B cell (primary cell): ENCODE measurements at regions not wholly inside any gene's neighbourhood (a gene's known extent, or its start where the extent isn't known, plus 50 kb on each side); places are given as distances from the start of the nearest gene placed in this dataset.

ENCODE experiments used
- ATAC-seq: fragments of 200-7000 bp; cut with Tn5 transposase; one replicate; pipeline ENCODE4 v1.10.0; 2021; ENCODE audit warnings: low read depth, mild to moderate bottlenecking, moderate number of reproducible peaks, moderate library complexity
- CTCF ChIA-PET: fragments of 350-600 bp; sonication (Branson Sonifier 250); formaldehyde crosslinking; loops from one replicate; lab custom pipeline; 2021; ENCODE audit warnings: antibody characterized with exemption, inconsistent platforms; lab: Charles Lee
- POLR2A ChIA-PET: fragments of 350-600 bp; sonication (Branson Sonifier 250); formaldehyde crosslinking; loops from one replicate; lab custom pipeline; 2021; ENCODE audit warnings: antibody characterized with exemption; lab: Charles Lee
- DNase-seq: peaks from one replicate; pipeline ENCODE4 v3.0.0; 2013
- H2AFZ ChIP-seq: 2 replicates; pipeline ENCODE4 v1.6.1; 2012; ENCODE audit warnings: mild to moderate bottlenecking, low read depth, low read length; ENCODE audit not compliant: insufficient read depth, poor library complexity, severe bottlenecking
- H3K27ac ChIP-seq, 2 donors: 1 replicate in 1 of 2; 2 replicates in 1 of 2; pipeline ENCODE4 v1.5.1; 2012 to 2013; ENCODE audit warnings: low read length in 2 of 2, mild to moderate bottlenecking in 2 of 2, moderate library complexity in 1 of 2
- H3K27me3 ChIP-seq, 4 experiments: fragments of 200-600 bp in 1 of 4; sonication (generic) in 1 of 4; replicated peaks in 1 of 4; 1 replicate in 2 of 4; 2 replicates in 2 of 4; pipeline versions ENCODE4 v1.6.1 to v1.7.0; 2013 to 2016; ENCODE audit warnings: low read length in 3 of 4, mild to moderate bottlenecking in 2 of 4, mixed read lengths in 1 of 4, moderate library complexity in 1 of 4; ENCODE audit not compliant: insufficient read depth in 4 of 4, control insufficient read depth in 3 of 4; ENCODE audit errors: control extremely low read depth in 1 of 4
- H3K36me3 ChIP-seq, 2 experiments: replicated peaks in 1 of 2; 1 replicate in 1 of 2; 2 replicates in 1 of 2; pipeline versions ENCODE4 v1.6.1 to v1.7.1; 2013; ENCODE audit warnings: low read length in 1 of 2; ENCODE audit not compliant: insufficient read depth in 2 of 2, control insufficient read depth in 1 of 2; ENCODE audit errors: control extremely low read depth in 1 of 2, extremely low read depth in 1 of 2
- H3K4me1 ChIP-seq, 2 donors: fragments of 200-600 bp in 1 of 2; sonication (generic) in 1 of 2; 1 replicate in 1 of 2; 2 replicates in 1 of 2; pipeline versions ENCODE4 v1.5.1 to v1.6.1; 2013 to 2017; ENCODE audit warnings: low read length in 2 of 2; ENCODE audit not compliant: control insufficient read depth in 2 of 2, insufficient read depth in 2 of 2
- H3K4me2 ChIP-seq: replicated peaks from 2 replicates; pipeline ENCODE3; 2012; ENCODE audit warnings: mild to moderate bottlenecking, low read depth, low read length; ENCODE audit not compliant: poor library complexity, severe bottlenecking
- H3K4me3 ChIP-seq, 5 experiments: fragments of 200-600 bp in 1 of 5; sonication (generic) in 1 of 5; 1 replicate in 3 of 5; 2 replicates in 2 of 5; pipeline versions ENCODE4 v1.5.1 to v1.7.0; 2011 to 2016; ENCODE audit warnings: low read length in 4 of 5, mild to moderate bottlenecking in 4 of 5, low read depth in 2 of 5, control low read depth in 1 of 5, moderate library complexity in 1 of 5; ENCODE audit not compliant: insufficient read depth in 1 of 5; ENCODE audit errors: control extremely low read depth in 1 of 5, extremely low read depth in 1 of 5
- H3K79me2 ChIP-seq: fragments of 200-600 bp; sonication (generic); one replicate; pipeline ENCODE4 v1.6.0; 2016; ENCODE audit warnings: low read length; ENCODE audit not compliant: control insufficient read depth, insufficient read depth
- H3K9ac ChIP-seq: fragments of 200-600 bp; sonication (generic); 2 replicates; pipeline ENCODE4 v1.6.1; 2017; ENCODE audit warnings: mild to moderate bottlenecking, low read length, moderate library complexity
- H3K9me3 ChIP-seq, 3 donors: one replicate each; pipeline versions ENCODE4 v1.6.1 to v1.7.1; 2013; ENCODE audit warnings: low read length in 2 of 3; ENCODE audit not compliant: control insufficient read depth in 2 of 3, insufficient read depth in 1 of 3; ENCODE audit errors: control extremely low read depth in 1 of 3
- H4K20me1 ChIP-seq: 2 replicates; pipeline ENCODE4 v1.6.0; 2012; ENCODE audit warnings: mild to moderate bottlenecking, low read length; ENCODE audit not compliant: insufficient read depth, control insufficient read depth, poor library complexity, severe bottlenecking
- H3K27ac Mint-ChIP-seq: one replicate; pipeline ENCODE4 v1.8.0; 2021; ENCODE audit warnings: mixed read lengths
- H3K27me3 Mint-ChIP-seq: one replicate; pipeline ENCODE4 v1.8.0; 2021; ENCODE audit warnings: mixed read lengths
- H3K4me1 Mint-ChIP-seq: one replicate; pipeline ENCODE4 v1.8.0; 2021; ENCODE audit warnings: mixed read lengths
- H3K4me3 Mint-ChIP-seq: one replicate; pipeline ENCODE4 v1.8.0; 2021; ENCODE audit warnings: mixed read lengths
- H3K9me3 Mint-ChIP-seq: one replicate; pipeline ENCODE4 v1.8.0; 2022; ENCODE audit warnings: mixed read lengths; ENCODE audit not compliant: insufficient read depth
- EZH2 ChIP-seq: IDR thresholded peaks from 2 replicates; pipeline ENCODE4 v1.6.1; 2012; ENCODE audit warnings: borderline replicate concordance, low read depth, mild to moderate bottlenecking, moderate library complexity, low read length; ENCODE audit not compliant: insufficient read depth, poor library complexity, severe bottlenecking
- WGBS: methylation state at CpG from one replicate; pipeline ENCODE4 v1.1.5; 2013; ENCODE audit warnings: missing lambda C conversion rate; ENCODE audit not compliant: insufficient coverage; 5-methylcytosine and 5-hydroxymethylcytosine counted together
- intact Hi-C: fragments of 100-400 bp; cut with micrococcal nuclease; formaldehyde crosslinking; loops from one replicate; pipeline ENCODE4 v1.10.0; 2022
- TF ChIP-seq, protein P1 (sequence below): fragments of 200-600 bp; IDR thresholded peaks from one replicate; pipeline ENCODE4 v1.8.0; 2022; ENCODE audit warnings: antibody characterized with exemption, mild to moderate bottlenecking

DNA sequence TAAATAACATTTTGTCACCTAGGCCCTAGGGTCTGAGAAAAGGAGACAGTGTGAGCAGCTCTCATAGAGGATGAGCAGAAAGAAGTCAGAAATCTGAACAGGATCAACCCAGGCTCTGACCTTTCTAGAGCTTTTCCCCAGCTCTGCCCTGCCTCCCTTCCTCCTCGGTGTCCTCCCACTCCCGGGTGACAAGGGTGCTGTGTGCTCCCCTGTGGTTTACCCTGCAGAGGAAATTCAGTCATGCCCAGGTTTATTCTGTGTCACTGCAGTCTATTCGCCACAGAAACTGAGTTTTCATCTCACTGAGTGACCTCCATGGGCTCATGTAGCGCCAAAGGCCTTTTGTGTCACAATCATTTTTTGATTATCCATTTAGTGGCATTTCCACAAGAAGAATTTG, 76.6 kb downstream of the IL12A start:
- Histone ChIP-seq H3K36me3 (no peaks in the 10 kb centered on the region), H3K4me3 (no peak overlapping the region), H3K27ac (no peak overlapping the region), H4K20me1 (no peaks in the 10 kb centered on the region), H3K27me3 (no peaks in the 10 kb centered on the region), H3K9ac (no peak overlapping the region), H3K4me2 (no peak overlapping the region), H3K9me3 (peaks cover 0 to 6% (median 0%) of the 10 kb centered on the region in 3 donors), H2AFZ (no peak overlapping the region), H3K4me1 (no peaks in the 10 kb centered on the region), H3K79me2 (no peaks in the 10 kb centered on the region)
- CTCF ChIA-PET, result no interaction called here
- intact Hi-C loops, result no loop called here
- H3K4me3 Mint-ChIP-seq, result no peak overlapping the region
- no peaks in the 10 kb centered on the region for H3K9me3 Mint-ChIP-seq
- DNase-seq (no peak), ATAC-seq (no peak)
- H3K4me1 Mint-ChIP-seq, result no peaks in the 10 kb centered on the region
- H3K27me3 Mint-ChIP-seq, result no peaks in the 10 kb centered on the region
- no peak for TF ChIP-seq EZH2
- TF ChIP-seq, protein P1, sequence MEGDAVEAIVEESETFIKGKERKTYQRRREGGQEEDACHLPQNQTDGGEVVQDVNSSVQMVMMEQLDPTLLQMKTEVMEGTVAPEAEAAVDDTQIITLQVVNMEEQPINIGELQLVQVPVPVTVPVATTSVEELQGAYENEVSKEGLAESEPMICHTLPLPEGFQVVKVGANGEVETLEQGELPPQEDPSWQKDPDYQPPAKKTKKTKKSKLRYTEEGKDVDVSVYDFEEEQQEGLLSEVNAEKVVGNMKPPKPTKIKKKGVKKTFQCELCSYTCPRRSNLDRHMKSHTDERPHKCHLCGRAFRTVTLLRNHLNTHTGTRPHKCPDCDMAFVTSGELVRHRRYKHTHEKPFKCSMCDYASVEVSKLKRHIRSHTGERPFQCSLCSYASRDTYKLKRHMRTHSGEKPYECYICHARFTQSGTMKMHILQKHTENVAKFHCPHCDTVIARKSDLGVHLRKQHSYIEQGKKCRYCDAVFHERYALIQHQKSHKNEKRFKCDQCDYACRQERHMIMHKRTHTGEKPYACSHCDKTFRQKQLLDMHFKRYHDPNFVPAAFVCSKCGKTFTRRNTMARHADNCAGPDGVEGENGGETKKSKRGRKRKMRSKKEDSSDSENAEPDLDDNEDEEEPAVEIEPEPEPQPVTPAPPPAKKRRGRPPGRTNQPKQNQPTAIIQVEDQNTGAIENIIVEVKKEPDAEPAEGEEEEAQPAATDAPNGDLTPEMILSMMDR, result no peak
- WGBS, result 23% methylated on average over 3 of the region's 4 CpGs
- no peak overlapping the region for H3K27ac Mint-ChIP-seq
- POLR2A ChIA-PET, result no interaction called here

DNA sequence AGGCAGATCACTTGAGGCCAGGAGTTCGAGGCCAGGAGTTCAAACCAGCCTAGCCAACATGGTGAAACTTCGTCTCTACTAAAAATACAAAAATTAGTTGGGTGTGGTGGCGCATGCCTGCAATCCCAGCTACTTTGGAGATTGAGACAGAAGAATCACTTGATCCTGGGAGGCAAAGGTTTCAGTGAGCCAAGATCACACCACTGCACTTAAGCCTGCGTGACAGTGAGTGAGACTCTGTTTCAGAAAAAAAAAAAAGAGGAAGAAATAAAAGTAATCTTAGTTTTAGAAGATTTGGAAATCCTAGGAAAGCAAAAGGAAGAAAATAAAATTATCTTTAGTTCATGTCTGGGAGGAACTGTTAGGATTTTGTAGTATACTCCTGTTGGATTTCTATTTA, 77.2 kb downstream of the IL12A start:
- ATAC-seq (no peak), DNase-seq (no peak)
- Histone ChIP-seq H3K4me2 (no peak overlapping the region), H3K9me3 (peaks cover 0 to under 1% (median 0%) of the 10 kb centered on the region in 3 donors), H3K4me3 (no peak overlapping the region), H4K20me1 (no peaks in the 10 kb centered on the region), H3K79me2 (no peaks in the 10 kb centered on the region), H2AFZ (no peak overlapping the region), H3K27me3 (no peaks in the 10 kb centered on the region), H3K36me3 (no peaks in the 10 kb centered on the region), H3K27ac (no peak overlapping the region), H3K9ac (no peak overlapping the region), H3K4me1 (no peaks in the 10 kb centered on the region)
- POLR2A ChIA-PET, result no interaction called here
- WGBS, result 100% methylated on average over 1 of the region's 4 CpGs
- no peaks in the 10 kb centered on the region for H3K9me3 Mint-ChIP-seq
- no peaks in the 10 kb centered on the region for H3K4me1 Mint-ChIP-seq
- CTCF ChIA-PET, result no interaction called here
- no peak overlapping the region for H3K4me3 Mint-ChIP-seq
- intact Hi-C loops, result no loop called here
- no peaks in the 10 kb centered on the region for H3K27me3 Mint-ChIP-seq
- no peak for TF ChIP-seq EZH2
- TF ChIP-seq, protein P1, result no peak
- H3K27ac Mint-ChIP-seq, result no peak overlapping the region
